HG03575 (cell line): ENCODE measurements at regions not wholly inside any gene's neighbourhood (a gene's known extent, or its start where the extent isn't known, plus 50 kb on each side); places are given as distances from the start of the nearest gene placed in this dataset.

Experiments used
- ATAC-seq: cut with Tn5 transposase; IDR thresholded peaks from one replicate; pipeline ENCODE4 v1.9.1; 2021; ENCODE audit not compliant: unreplicated experiment, insufficient number of reproducible peaks, low FRiP score; ENCODE audit errors: extremely low read depth

- no peak for ATAC-seq
Measured at GRCh38 chr1:113217447-113218208, 144.6 kb downstream of the LRIG2 start.

- no peak for ATAC-seq
Measured at GRCh38 chr1:113219377-113219776, 146.4 kb downstream of the LRIG2 start.

- no peak for ATAC-seq
Measured at GRCh38 chr1:113219828-113220227, 146.8 kb downstream of the LRIG2 start.

- ATAC-seq, result no peak
Measured at GRCh38 chr1:113223040-113223439, 150.0 kb downstream of the LRIG2 start.

- ATAC-seq, result no peak
Measured at GRCh38 chr1:113223546-113223945, 150.5 kb downstream of the LRIG2 start.

- ATAC-seq, result no peak
Measured at GRCh38 chr1:113226148-113226547, 153.2 kb downstream of the LRIG2 start.

- ATAC-seq, result no peak
Measured at GRCh38 chr1:113231866-113232265, 158.4 kb upstream of the MAGI3 start.

- no peak for ATAC-seq
Measured at GRCh38 chr1:113233441-113233840, 156.9 kb upstream of the MAGI3 start.

GRCh38 chr1:113241237-113241636 lies 149.1 kb upstream of the MAGI3 start:
- ATAC-seq, result no peak

GRCh38 chr1:113242481-113242880 lies 147.8 kb upstream of the MAGI3 start:
- ATAC-seq, result no peak

- ATAC-seq, result no peak
Measured at GRCh38 chr1:113243529-113243928, 146.8 kb upstream of the MAGI3 start.

GRCh38 chr1:113244112-113244820 lies 146.0 kb upstream of the MAGI3 start:
- ATAC-seq, result no peak

- ATAC-seq, result no peak
Measured at GRCh38 chr1:113245252-113245651, 145.1 kb upstream of the MAGI3 start.

- no peak for ATAC-seq
Measured at GRCh38 chr1:113246929-113247328, 143.4 kb upstream of the MAGI3 start.

GRCh38 chr1:113247355-113247754 lies 143.0 kb upstream of the MAGI3 start:
- no peak for ATAC-seq

GRCh38 chr1:113247782-113248181 lies 142.5 kb upstream of the MAGI3 start:
- ATAC-seq, result no peak

- ATAC-seq, result no peak
Measured at GRCh38 chr1:113248494-113248893, 141.8 kb upstream of the MAGI3 start.

- ATAC-seq, result no peak
Measured at GRCh38 chr1:113250161-113250560, 140.2 kb upstream of the MAGI3 start.

- ATAC-seq, result no peak
Measured at GRCh38 chr1:113252166-113252565, 138.1 kb upstream of the MAGI3 start.

GRCh38 chr1:113253187-113253586 lies 137.1 kb upstream of the MAGI3 start:
- no peak for ATAC-seq
